GM12892 (cell line): ENCODE measurements at regions not wholly inside any gene's neighbourhood (a gene's known extent, or its start where the extent isn't known, plus 50 kb on each side); places are given as distances from the start of the nearest gene placed in this dataset.

Experiments
- POLR2A ChIP-seq: IDR thresholded peaks from 2 replicates; pipeline ENCODE4 v1.6.1; 2011; ENCODE audit warnings: low read depth, low read length, control low read depth
- POLR2AphosphoS5 ChIP-seq: IDR thresholded peaks from 2 replicates; pipeline ENCODE4 v1.6.1; 2011; ENCODE audit warnings: low read depth, low read length, control low read depth

GRCh38 chr15:95086531-95087252 lies 855.3 kb downstream of the MCTP2 start:
- TF ChIP-seq POLR2A (no peak), POLR2AphosphoS5 (no peak)
